NCI-H69 (cell line): ENCODE measurements at regions not wholly inside any gene's neighbourhood (a gene's known extent, or its start where the extent isn't known, plus 50 kb on each side); places are given as distances from the start of the nearest gene placed in this dataset.
"Not testable (repeated sequence)": the region's sequence is repeated elsewhere in the genome, so short reads cannot be mapped to it uniquely, and the experiment has no call there.

Source experiments
- DNase-seq: peaks from one replicate; lab custom pipeline; 2025; lab: John Stamatoyannopoulos, UW

DNA sequence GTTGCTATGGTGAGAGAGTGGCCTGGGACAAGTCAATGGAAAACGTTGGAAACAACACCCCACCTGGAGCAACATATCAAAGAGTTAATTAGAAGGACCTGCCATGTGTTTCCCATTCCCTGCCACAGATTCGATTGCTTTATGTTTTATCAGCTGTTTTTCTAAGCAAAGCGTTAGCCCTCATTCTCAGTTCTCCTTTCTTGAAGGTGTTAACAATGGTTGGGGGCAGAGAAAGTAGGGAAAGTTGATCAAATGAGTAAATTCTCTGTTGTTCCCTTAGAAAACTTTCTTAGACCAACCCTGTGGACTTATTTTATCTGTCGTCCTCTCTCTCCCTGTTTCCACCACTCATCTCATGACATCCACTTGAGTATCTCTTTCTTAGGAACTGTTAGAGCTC, 102.5 kb downstream of the ADAMTS15 start:
- DNase-seq = no peak

DNA sequence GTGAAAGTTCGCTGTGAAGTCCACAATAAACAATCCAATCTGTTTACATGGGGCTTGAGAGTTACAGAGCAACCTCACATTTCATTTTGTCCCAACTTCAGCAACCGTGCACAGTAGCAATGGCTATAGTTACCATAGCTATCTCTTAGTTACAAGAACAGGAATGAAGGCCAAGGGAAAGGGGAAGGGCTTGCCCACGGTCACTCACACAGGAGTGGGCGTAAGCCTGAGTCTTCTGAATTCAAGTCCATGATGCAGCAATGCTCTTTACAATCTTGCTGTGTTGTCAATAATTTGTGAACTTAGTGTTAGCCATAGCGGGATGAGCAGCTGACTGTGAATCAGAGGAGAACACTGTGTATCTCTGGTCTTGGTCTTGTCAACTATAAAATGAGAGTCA, 102.9 kb downstream of the ADAMTS15 start:
- DNase-seq = no peak

DNA sequence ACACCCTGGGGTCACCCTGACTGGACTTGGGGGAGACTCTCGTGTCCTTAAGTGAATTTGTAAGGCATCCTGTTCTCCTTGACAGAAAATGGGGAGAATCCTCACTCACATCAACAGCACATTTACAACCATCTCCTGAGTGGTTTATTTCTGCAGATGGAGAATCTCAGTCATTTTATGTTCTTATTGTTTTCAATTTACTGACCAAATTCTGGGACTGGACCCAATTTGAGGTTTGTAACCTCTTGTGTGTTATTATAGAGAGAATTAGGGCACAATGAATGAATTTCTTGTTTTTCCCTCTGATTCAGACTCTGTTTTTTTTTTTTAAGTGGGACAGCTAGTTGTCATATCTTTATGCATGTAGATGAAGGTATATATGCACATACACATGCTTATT, 104.9 kb downstream of the ADAMTS15 start:
- DNase-seq = no peak

DNA sequence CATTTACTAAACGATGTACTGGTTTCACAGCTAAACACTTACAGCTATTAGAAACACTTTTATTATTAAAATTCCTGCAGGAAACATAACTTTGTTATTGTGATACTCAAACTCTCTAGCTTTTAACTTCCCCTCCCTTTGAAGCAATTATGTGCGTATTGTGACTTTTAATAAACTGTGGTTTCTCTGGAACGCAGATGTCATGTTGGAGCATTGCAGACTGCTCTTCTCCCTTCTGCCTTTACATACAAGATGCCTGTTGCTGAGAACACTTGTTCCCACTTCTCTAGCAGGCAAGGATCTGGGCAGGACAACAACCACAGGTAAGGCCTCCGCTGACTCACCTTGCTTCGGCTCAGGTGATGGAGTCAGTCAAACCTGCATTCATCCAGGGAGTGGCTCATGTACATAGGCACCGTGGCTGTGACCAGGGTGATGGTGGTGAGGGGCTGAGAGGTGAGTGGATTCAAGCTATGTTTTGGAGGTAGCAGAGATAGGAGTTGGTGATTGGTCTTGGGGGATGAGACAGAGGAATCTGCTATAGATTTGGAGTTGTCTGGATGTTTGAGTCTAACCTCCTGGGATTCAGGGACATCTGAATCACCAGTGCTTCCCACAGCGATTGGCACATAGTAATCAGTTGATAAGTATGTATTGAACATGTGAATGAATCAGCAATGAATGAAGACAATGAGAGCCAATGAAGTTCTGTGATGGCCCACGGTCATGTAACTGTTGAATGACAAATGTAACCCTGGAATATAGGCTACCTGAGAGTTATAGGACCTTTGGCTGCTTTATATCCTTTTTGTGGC, 106.0 kb downstream of the ADAMTS15 start:
- DNase-seq = no peak

DNA sequence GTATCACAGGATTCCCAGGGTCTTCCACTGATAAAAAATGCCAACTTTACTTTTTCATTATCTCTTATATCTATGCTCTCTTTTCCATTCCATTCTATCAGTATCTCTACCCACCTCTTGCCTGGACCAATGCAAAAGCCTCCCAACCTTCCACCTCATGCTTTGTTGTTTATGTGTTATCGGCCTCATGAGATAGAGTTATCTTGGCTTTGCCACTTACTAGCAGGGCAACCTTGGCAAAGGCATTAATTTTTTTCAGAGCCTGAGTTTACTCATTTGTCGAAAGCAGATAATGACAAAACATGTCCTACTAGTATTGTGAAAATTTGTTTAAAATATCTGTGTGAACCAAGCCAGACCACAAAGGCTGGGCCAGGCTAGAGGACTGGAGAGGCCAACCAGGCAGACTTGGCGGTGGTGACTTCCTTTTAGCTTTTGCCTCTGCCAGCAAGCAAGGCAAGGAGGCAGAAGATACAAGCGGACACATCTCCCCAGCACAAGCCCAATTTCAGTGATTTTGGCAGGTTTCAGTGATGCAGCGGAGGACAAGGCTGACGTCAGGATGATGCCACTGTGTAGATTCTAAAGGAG, 106.9 kb downstream of the ADAMTS15 start:
- no peak for DNase-seq

DNA sequence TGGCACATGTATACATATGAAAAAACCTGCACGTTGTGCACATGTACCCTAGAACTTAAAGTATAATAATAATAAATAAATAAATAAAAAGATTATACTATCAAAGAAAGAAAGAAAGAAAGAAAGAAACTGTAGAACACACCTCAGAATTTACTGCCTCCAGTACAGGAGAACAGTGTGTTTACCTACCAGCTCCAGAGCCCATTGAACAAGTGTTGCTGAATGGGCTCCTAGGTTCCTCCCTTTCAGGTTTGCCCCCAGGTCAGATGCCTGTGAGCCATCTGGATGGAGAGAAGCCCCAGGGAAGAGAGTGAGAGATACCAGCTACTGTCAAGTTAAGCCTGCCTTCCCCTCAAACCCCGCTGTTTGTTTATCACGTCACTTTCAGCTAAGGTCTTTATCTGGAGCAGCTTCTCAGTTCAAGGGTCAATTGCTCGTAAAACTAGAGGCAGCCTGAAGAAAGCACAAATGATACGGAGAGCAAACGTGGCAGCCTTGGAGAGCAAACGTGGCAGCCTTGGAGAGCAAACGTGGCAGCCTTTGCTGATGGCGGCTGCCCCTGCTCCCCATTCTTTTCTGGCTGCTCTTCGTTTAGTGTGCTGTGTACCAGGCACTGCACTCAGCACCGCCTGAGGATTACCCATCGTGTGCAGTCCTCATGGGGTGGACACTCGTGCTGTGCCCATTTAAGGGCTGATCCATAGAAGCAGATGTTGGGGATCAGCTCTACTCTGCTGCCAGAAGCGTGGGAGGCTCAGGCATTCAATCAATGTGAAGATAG, 111.7 kb downstream of the ADAMTS15 start:
- DNase-seq = peak; percentile 35

DNA sequence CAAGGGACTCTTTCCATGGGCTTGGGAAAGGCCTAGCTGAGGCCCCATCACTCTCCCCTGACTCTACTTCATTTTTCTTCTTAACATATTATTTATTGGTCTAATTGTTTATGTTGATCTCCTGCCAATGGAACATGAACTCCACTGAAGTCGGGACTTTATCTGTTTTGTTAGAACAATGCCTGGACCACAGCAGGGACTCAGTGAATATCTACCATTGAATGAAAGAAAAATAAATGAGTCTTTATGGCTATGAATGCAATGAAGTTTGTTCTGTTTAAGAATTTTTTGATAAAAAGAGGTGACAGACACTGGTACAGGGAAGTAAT, 112.3 kb downstream of the ADAMTS15 start:
- no peak for DNase-seq

DNA sequence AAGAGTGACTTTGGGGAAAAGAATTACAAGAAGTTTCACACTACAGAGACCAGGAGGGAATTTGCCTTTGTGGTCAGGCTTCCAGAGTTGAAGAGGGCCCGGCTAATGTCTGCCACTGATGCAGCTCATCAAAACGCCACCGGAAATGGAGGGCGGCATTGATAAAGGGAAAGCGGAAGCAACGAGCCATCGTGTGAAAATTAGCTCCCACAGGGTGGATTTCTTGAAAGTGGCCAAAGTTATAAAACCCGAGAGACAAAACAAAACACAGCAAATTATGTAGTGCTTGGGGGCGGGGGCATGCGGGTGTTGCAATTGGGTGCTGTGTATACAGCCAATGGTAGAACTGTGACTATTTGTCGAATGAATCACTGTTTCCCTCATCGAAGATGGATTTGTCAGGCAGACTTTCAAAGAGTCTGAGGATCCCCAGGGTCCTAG, 113.0 kb downstream of the ADAMTS15 start:
- DNase-seq = no peak

DNA sequence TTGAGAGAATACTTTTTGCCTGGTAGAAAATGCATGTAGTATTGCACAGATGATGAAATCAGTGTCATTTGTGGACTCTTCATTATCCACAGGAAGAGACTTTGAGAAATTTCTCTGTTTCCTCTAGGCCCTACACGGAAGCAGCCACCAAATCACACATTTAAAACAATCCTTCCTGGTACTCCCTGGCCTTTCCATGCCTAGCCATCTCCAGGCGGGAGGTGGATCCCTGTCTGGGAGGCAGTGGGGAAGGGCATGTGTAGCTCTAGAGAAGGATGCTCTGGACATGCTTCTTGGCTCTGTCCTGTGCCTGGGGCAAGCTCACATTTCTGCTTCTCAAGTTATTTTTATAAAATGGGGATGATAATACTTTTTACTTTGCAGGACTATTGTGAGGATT, 114.1 kb downstream of the ADAMTS15 start:
- no peak for DNase-seq

DNA sequence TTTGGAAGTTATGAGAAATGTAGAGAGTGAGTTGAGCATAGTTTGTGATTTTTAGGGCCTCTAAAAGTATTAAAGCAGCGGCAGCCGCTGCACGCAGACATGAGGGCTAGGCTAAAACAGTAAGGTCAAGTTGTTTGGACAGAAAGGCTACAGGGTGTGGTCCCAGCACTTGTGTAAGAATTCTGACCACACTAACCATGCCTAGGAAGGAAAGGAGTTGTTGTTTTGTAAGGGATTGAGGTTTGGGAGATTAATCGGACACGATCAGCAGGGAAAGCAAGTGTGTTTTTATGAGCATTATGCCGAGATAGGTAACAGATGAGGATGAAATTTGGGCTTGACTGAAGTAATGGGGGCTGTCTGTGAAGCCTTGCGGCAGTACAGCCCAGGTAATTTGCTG, 117.9 kb downstream of the ADAMTS15 start:
- DNase-seq = not testable (repeated sequence)

DNA sequence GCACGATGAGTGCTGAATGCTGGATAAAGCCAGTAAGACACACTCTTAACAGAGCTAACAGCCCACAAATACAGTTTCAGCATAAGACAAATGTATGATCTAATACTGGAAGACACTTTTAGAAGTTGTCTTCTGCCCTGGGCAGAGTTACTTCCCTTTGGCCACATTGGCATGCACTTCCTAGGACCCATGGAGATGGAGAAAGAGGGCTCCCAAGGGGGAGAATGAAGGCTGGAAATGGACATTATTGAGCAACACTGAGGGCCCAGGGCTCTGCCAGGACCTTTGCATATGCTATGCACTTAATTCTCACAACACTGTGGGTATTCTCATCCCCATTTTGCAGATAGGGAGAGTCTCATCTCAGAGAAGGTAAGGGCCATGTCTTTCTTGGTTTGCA, 123.1 kb downstream of the ADAMTS15 start:
- DNase-seq = no peak

DNA sequence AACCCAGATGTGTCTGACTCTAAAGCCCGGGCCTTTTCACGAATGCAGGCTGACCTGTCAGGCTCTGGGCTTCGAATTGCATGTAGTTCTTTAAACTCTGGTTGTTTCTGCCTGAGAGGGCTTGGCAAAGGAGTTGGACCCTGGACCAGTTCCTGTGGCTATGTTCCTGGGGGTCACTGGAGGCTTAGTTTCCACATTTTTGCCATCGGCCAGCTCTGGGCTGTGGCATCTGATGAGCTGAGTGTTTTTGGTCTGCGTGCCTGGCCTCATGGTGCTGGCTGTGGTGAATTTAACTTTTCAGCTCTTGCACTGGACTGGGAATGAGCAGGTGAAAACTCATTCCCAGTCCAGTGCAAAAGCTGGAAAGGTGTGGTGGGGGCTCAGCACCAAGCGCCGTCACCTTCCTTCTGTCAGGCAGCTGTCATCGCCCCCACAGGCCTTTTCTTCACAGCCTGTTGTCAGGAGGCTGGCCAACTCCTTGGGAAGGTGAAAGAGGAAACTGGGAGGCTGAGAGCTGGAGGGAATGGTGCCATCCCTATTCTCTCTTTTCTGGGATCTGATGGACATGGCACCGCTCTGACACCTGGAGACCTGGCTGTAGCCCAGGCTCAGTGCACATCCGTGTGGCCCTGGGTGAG, 123.6 kb downstream of the ADAMTS15 start:
- DNase-seq = no peak

DNA sequence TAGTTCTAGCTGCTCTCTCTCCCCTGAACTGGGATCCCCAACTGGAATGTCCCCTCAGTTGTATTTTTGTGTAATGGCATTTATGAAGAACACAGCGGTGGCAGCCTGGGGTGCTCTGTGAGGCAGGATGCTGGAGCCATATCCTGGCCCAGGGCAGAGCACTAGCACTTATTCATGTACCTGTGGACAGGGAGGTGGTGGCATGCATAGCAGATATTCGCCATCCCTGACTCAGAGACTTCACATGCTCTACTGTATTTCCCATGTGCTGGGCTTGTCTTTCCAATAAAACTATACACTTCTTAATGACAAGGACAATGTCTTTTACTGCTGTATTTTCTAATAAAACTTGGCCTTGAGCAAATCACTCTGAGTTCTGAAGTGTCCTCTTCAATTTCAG, 125.3 kb downstream of the ADAMTS15 start:
- no peak for DNase-seq

DNA sequence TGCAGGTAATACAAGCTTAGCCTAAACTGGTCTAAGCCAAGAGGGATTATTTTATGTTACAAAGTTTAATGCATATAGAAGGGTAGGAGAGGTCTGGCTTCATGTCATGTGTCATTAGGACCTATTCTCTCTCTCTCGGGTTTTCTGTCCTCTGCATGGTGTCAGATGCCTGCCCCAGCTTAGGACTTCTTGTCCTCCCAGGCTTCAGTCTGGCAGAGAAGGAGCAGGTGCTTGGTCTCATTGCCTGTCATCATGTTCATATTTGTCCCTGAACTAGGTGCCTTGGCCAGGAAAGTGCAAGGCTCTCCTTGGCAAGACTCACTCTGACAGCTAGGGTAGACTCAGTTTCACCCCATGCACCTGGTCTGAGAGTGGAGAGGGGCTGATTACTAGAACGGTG, 126.3 kb downstream of the ADAMTS15 start:
- DNase-seq = no peak

DNA sequence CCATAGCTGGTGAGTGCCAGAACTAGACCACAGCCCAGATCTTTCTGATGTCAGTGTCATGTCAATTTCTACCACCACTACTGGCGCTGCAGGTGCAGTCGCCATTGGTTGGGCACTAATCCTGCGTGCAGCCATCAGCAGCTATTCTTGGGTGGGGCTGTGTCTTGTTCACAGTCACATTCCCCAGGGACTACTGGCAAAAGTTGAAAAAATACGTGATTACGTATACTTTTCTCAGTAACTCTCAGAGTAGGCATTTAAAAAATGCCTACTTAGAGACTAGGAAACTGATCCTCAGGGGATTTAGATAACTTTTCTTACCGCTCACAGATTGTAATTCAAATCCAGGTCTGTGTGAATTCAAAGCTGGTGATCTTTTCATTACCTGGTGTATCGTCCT, 127.7 kb downstream of the ADAMTS15 start:
- DNase-seq = no peak

DNA sequence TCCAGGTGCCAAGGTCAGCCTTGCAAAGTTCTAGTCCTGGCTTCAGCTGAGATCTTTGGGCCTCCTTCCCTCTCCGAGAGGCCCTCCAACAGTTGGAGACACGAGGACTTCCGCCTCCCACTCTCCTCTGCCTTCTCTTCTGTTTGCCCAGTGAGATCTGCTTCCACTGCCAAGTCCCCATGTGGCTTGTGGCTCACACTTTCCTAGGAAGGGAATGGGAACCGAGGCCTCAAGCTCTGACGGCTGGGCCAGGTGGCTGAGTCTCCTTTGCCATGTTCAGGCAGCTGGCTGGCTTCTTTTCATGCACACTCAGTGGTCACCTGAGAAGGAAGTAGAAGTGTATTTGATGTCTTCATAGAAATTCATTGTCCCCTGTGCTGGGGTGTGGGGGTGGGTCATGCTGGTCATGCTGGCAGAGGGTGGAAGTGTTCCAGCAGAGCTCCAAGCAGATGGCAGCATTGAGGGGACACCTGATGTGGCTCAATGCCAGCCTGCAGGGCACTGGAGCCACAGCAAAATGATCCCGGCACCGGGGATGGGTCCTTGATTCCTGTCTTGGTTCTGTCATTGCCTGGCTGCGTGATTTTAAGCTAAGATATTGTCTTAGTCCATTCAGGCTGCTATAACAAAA, 130.4 kb downstream of the ADAMTS15 start:
- DNase-seq = peak; percentile 58

DNA sequence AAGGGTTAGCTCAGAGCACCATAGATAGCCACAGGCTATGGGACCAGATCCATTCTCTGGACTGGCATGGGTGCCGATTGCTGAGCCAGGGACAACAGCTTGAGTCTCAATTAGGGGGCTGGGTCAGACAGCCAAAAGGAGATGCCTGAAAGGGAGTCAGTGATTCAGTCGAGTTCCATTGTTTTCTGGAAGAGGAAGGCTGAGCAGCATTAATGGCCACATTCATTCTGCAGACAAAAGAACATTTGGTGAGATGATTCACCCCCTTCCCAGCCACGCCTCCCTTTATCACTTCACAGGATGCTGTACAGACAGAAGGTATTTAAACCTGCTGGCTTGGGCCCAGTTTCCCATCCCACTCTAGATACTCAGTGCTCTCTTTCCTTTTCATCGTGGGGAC, 131.9 kb downstream of the ADAMTS15 start:
- peak; percentile 98 for DNase-seq

DNA sequence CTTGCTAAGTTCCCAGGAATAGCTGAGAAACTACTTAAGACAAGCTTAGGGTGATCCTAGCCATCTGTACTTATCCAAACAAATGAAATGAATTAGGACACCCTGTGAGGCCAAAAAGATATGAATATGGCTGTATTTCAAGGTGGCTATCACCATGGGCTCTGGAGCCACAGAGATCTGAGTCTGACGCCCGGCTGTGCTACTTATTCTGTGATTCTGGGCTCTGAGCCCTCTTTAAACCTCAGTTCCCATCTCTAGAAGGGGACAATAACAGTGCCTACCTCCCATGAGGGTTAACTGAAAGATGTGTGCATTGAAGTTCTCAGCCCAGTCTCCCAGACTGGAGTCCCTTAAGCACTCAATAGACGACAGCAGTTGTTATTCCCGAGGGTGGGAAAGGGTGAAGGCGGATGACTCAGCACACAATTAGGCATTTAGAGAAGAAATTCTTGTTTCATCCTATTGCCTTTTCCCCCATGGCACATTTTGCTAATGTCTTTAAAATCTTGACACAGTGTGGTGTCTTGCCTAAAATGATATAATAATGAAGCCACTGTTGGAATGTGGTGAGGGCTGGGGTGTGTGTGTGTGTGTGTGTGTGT, 132.5 kb downstream of the ADAMTS15 start:
- DNase-seq = peak; percentile 76

DNA sequence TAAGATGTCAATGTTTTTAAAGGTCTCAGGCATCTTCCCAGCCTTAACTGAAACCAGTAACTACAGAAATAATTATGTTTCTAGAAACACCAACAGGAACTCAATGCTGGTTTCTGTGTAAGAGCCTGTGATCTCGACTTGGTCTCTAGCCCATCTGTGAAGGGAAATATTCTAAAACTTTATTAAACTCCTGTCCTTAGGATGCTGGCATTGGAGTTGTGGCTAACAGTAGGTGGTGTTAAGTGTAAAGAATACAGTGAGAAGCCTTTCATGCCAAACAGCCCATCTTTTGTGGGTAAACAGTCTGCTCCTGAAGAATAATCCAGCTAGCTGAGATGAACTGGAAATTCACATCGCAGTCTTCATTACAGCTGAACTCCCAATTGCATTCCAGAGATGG, 133.2 kb downstream of the ADAMTS15 start:
- peak; percentile 24 for DNase-seq

DNA sequence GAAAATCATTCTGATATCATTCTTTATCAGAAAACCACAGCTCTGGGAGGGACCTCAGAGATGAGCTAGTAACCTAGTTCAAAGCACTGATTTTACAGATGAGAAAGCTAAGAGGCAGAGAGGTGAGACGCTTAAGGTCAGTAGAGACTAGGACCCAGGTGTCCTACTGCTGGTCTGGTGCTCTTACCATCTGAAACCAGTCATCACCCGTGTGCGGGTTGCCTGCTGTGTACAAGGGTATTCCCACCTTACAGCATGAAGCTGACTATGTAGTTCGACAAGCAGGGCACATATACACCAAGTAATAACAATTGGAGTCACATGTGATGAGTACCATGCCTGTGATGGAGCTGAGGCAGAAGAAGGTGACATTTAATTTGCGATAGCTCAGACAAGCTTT, 133.7 kb downstream of the ADAMTS15 start:
- DNase-seq = no peak

DNA sequence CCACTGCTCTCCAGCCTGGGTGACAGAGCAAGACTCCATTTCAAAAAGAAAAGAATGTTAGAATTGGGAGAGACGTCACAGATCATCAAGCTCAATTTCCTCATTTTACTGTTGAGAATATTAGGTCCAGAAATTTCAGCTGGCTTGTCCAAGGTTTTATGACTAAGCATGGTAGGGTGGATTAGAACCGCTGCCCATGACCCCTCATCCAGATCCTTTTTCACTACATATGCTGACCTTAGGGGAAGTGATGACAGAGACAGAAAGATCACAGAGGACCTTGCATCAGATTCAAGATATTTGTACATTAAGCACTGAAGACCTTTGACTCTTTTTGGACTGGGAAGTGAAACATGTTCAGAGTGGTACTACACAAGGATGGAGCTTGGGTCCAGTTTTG, 134.5 kb downstream of the ADAMTS15 start:
- no peak for DNase-seq

DNA sequence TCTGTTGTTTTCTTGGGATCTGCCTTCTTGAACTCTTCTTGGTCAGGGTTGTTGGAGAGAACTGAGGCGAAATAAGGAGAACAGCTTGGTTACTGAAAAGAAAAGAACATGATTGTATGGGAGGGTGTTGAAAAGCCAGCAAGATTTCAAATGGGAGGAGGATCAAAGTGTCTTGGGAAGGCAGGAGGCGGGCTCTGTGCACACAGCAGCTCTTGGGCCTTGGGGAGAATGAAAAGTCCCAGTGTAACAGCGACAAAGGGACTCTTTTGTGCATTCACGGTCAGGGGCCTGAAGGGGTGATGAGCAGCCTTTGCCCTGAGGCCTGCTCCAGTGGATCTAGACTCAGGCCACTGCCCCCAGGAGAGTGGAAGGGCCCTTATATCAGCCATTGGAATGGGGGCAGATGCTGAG, 135.4 kb downstream of the ADAMTS15 start:
- no peak for DNase-seq
